HG02642 (cell line): ENCODE measurements at regions not wholly inside any gene's neighbourhood (a gene's known extent, or its start where the extent isn't known, plus 50 kb on each side); places are given as distances from the start of the nearest gene placed in this dataset.
"Not testable (repeated sequence)": the region's sequence is repeated elsewhere in the genome, so short reads cannot be mapped to it uniquely, and the experiment has no call there.

ENCODE experiments used
- ATAC-seq: cut with Tn5 transposase; IDR thresholded peaks from one replicate; pipeline ENCODE4 v1.9.1; 2021; ENCODE audit warnings: mild to moderate bottlenecking; ENCODE audit not compliant: unreplicated experiment, poor library complexity

GRCh38 chr12:86743875-86744536 lies 487.8 kb upstream of the MGAT4C start:
- no peak for ATAC-seq

- no peak for ATAC-seq
These were observed 485.3 kb upstream of the MGAT4C start for GRCh38 chr12:86741531-86741930.

- no peak for ATAC-seq
These were observed 479.7 kb upstream of the MGAT4C start for GRCh38 chr12:86735851-86736250.

DNA sequence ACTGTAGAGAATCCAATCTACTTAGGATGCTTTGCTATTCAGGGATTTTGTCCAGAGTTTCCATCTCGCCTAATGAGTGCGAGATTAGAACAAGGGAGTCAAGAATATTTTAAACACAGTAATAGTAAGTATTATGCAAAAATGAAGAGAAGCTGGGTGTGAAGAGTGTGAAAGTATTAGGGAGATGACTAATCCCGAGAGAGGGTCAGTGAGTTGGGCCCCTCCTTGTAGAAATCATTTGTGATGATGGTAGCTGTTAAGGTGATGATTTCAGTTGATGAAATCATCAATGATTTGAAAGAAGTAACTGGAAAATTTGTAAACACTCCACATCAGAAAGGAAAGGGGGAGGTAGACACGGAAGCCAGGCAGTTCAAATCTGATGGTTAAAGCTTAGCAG lies 478.9 kb upstream of the MGAT4C start:
- ATAC-seq = no peak

- ATAC-seq = no peak
These were observed 474.0 kb upstream of the MGAT4C start for GRCh38 chr12:86730233-86730632.

DNA sequence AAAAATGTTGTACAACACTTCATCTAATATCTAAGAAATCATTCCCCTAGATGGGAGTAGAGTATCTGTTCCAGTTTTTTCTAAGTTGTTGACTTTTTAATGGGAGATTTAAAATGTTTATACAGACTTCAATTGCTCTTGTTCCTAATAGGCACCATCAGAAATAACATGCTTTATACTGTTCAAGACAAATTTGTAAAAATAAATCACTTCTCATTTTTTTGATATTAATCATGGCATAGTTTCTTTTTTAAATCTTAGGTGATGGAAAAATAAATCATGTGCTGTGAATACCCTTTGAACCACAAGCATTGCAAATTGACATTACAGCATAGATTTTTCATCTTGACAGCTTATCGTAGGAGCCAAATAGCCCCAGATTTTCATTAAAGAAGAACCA lies 473.5 kb upstream of the MGAT4C start:
- ATAC-seq = no peak

DNA sequence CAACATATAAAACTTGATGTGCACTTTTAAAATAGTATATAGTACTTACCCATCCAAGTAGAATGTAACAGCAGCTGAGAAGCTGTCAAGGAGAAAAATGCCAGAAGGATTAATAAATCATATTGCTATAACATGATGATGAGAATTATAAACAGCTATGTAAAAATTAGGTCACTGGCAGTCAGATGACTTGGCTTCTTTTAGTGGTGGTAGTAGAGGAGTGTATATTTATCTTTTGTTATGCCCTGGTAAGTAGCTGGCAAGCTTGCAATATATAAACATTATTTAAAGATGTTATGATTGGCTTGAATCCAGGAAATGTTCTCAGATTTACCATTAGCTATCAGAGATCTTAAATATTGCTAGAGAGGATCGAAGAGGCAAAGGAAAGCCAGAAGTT lies 471.0 kb upstream of the MGAT4C start:
- ATAC-seq = no peak

GRCh38 chr12:86724716-86725115 lies 468.5 kb upstream of the MGAT4C start:
- no peak for ATAC-seq

DNA sequence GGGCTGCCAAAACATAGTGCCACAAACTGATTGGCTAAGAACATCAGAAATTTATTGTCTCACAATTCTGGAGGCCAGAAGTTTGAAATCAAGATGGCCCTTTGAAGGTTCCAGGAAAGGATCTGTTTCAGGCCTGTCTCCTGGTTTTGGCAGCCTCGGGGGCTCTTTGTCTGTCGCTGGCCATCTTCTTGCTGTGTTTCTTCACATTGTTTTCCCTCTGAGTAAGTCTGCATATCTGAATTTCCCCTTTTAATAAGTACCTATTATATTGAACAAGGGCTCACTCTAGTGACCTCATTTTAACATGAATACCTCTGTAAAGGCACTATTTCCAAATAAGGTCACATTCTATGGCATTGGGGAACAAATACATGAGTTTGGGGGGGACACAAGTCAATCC lies 467.1 kb upstream of the MGAT4C start:
- no peak for ATAC-seq

DNA sequence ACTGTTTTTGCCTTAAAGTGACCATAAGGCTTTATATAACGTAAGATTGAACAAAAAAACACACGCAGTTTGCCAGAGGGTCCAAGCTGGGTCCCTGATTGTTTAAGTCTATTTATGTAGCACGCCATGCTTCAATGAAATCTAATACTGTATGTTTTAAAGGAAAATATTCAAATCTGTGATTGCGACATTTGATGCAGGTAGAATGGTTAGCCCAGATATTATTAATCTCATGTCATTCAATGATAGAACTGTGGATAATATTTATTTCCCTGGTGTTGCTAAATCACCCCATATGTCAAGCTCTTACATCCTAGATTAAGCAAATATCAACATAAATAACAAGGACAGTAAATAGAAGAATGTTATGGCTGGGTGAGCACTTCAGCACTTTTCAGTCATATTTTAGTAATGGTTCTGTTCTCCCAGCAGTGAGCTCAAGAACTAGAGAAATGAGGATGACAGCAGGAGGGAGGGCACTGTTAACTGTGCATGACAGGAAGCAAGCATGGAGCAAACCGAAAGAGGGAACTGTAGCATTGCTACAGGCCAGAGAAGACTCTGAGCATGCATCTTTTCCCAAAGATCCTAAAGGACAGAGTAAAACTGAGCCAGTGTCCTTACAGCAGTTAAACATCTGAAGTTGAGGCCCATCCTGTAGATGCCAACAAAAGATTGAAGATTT lies 465.7 kb upstream of the MGAT4C start:
- ATAC-seq = no peak

DNA sequence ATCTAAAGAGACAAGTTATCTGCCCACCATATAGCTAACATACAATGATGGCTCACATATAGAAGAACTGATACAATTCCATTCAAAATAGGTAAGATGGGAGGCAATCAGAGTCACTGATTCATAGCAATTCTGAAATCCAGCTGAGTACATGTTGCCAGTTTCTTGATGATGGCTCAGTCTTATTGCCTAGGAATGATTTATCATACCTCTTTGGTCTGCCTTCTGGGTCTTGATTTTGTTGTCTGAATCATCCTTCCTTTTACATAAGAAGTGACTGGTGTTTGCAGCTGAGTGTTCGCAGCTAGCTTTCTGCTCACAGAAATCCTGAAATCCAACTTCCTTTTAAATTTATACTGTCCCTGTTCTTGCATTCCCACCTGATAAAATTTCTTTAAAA lies 463.2 kb upstream of the MGAT4C start:
- ATAC-seq = no peak

GRCh38 chr12:86713121-86713520 lies 456.9 kb upstream of the MGAT4C start:
- ATAC-seq = no peak

DNA sequence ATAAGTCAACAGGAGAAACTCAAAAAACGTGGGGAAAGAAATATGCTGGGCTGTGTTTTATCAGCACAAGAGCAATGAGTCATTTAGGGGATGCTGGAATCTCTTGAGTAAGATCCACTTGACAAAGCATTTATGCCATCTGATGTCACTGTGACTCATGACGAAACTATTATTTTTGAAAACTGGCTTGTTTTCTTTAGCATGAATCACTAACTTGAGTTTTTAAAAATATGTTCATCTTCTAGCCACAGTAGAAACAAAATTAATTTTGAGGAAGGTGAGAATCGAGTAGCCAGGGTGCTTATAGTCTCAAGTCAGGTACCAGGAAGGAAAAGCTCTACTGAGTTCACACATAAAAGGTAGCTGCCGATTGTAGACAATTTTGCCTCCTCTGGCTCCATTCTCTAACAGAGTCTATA lies 456.2 kb upstream of the MGAT4C start:
- no peak for ATAC-seq

GRCh38 chr12:86711731-86712130 lies 455.5 kb upstream of the MGAT4C start:
- ATAC-seq = no peak

DNA sequence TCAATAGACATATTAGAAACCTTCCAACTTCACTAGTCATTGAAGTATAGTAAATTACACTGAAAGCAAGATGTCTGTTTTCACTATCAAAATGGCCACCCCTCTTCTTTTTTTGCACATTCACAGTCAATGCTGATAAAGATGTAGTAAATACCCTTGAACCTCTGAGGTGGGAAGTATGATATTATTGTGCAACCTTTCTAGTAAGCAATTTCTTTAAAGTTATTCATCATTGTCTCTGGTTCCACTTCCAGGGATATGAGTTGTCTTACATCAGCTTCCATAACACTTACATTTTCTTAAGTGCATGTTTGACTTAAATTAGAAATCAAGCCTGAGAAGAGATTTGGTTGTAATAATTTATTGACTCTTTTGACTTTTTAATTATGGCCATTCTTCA lies 453.9 kb upstream of the MGAT4C start:
- no peak for ATAC-seq

- ATAC-seq = not testable (repeated sequence)
These were observed 452.8 kb upstream of the MGAT4C start for GRCh38 chr12:86709017-86709416.

- ATAC-seq = no peak
These were observed 442.4 kb upstream of the MGAT4C start for GRCh38 chr12:86698641-86698980.

- no peak for ATAC-seq
These were observed 441.9 kb upstream of the MGAT4C start for GRCh38 chr12:86697916-86698640.

GRCh38 chr12:86683568-86684304 lies 427.5 kb upstream of the MGAT4C start:
- ATAC-seq = no peak

DNA sequence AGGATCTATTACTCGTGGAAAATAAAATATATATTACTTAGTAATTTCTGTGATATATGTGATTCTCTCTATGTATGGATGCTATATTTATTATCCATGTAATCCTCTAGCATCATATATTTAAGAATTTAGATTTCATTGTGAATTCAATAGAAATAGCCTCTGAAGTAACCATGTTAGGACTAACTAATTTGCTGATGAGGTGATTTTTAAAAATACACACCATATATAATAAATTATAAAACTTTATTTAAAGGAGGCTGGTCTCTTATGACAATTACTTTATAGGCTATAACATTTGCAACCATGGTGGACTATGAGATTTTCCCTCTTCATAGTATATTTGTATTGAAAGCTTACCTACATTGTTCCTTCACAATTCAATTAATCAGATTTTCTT lies 424.9 kb upstream of the MGAT4C start:
- ATAC-seq = no peak

GRCh38 chr12:86675197-86675596 lies 419.0 kb upstream of the MGAT4C start:
- ATAC-seq = no peak
